Mammary epithelial cell (primary cell): ENCODE measurements at regions not wholly inside any gene's neighbourhood (a gene's known extent, or its start where the extent isn't known, plus 50 kb on each side); places are given as distances from the start of the nearest gene placed in this dataset.

Experiments
- EZH2 ChIP-seq: IDR thresholded peaks from 2 replicates; pipeline ENCODE4 v1.6.1; 2012; ENCODE audit warnings: low read length, inconsistent platforms, borderline replicate concordance
- TF ChIP-seq, protein P1 (sequence below), 2 donors: IDR thresholded peaks in 1 of 2; conservative IDR thresholded peaks in 1 of 2; 2 replicates each; pipeline ENCODE4 v1.5.1; 2011 to 2012; ENCODE audit warnings: inconsistent platforms in 2 of 2, low read length in 2 of 2, mild to moderate bottlenecking in 2 of 2, control low read depth in 1 of 2, low read depth in 1 of 2; ENCODE audit not compliant: insufficient read depth in 1 of 2; ENCODE audit errors: extremely low read depth in 1 of 2

DNA sequence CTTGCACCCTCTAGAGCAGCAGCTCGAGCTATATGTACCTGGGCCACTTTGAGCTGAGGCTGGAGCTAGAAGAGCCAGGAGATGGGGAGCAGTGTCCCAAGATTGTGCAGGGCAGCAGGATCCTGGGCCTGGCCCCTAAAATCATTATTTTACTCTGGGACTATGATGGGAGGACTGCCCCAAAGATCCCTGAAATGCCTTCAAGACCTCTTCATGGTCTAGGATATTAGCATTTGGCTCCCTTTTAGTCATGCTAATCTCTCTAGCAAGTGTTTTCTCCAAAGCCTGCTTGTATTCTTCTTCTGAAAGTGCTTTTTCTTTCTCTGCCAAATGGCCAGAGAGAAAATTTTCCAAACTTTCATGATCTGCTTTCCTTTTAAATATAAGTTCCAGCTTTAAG, 211.6 kb downstream of the PARM1 start:
- TF ChIP-seq, protein P1, sequence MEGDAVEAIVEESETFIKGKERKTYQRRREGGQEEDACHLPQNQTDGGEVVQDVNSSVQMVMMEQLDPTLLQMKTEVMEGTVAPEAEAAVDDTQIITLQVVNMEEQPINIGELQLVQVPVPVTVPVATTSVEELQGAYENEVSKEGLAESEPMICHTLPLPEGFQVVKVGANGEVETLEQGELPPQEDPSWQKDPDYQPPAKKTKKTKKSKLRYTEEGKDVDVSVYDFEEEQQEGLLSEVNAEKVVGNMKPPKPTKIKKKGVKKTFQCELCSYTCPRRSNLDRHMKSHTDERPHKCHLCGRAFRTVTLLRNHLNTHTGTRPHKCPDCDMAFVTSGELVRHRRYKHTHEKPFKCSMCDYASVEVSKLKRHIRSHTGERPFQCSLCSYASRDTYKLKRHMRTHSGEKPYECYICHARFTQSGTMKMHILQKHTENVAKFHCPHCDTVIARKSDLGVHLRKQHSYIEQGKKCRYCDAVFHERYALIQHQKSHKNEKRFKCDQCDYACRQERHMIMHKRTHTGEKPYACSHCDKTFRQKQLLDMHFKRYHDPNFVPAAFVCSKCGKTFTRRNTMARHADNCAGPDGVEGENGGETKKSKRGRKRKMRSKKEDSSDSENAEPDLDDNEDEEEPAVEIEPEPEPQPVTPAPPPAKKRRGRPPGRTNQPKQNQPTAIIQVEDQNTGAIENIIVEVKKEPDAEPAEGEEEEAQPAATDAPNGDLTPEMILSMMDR (conservative IDR thresholded peaks at IDR 0.05 in 1 of 2, IDR thresholded peaks at IDR 0.05 in 1 of 2; ENCODE audit: extremely low read depth in 1 of 2, insufficient read depth in 1 of 2, low read depth in 1 of 2, low read length in 2 of 2): no peak
- TF ChIP-seq EZH2: no peak
